PC-3 (cell line): ENCODE measurements at regions not wholly inside any gene's neighbourhood (a gene's known extent, or its start where the extent isn't known, plus 50 kb on each side); places are given as distances from the start of the nearest gene placed in this dataset.

Experiments
- CTCF ChIP-seq: fragments of 300-600 bp; sonication (generic); conservative IDR thresholded peaks from 2 replicates; pipeline ENCODE4 v1.5.1; 2017; ENCODE audit warnings: antibody characterized with exemption, low read depth, mild to moderate bottlenecking, low read length
- EZH2 ChIP-seq: fragments of 300-600 bp; sonication (generic); IDR thresholded peaks from one replicate; pipeline ENCODE4 v1.6.1; 2017; ENCODE audit warnings: antibody characterized with exemption, mild to moderate bottlenecking, low read length; ENCODE audit not compliant: unreplicated experiment

- TF ChIP-seq CTCF (no peak), EZH2 (no peak)
Observed at GRCh38 chr22:27372969-27373670, 428.4 kb downstream of the MN1 start.
